ENCODE measurements at regions not wholly inside any gene's neighbourhood (a gene's known extent, or its start where the extent isn't known, plus 50 kb on each side); places are given as distances from the start of the nearest gene placed in this dataset.

DNA sequence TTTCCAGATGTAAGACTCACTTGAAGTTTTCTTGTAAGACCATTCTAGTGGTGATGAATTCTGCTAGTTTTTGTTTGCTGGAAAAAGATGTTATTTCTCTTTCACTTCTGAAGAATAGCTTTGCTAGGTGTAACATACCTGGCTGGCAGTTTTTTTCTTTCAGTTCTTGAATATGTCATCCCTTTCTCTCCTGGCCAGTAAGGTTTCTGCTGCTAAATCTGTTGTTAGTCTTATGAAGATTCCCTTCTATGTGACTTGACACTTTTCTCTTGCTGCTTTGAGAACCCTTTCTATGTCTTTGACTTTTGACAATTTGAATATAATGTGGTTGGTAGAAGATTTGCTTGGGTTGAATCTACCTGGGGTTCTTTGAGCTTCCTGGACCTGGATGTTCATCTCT lies 314.7 kb upstream of the NOX3 start:
- TF ChIP-seq, protein P1, sequence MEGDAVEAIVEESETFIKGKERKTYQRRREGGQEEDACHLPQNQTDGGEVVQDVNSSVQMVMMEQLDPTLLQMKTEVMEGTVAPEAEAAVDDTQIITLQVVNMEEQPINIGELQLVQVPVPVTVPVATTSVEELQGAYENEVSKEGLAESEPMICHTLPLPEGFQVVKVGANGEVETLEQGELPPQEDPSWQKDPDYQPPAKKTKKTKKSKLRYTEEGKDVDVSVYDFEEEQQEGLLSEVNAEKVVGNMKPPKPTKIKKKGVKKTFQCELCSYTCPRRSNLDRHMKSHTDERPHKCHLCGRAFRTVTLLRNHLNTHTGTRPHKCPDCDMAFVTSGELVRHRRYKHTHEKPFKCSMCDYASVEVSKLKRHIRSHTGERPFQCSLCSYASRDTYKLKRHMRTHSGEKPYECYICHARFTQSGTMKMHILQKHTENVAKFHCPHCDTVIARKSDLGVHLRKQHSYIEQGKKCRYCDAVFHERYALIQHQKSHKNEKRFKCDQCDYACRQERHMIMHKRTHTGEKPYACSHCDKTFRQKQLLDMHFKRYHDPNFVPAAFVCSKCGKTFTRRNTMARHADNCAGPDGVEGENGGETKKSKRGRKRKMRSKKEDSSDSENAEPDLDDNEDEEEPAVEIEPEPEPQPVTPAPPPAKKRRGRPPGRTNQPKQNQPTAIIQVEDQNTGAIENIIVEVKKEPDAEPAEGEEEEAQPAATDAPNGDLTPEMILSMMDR (IDR thresholded peaks at IDR 0.05; ENCODE audit: insufficient read depth, low read length), result no peak
- TF ChIP-seq SPI1 (IDR thresholded peaks at IDR 0.05; ENCODE audit: borderline replicate concordance, low read depth) (no peak), GABPA (IDR thresholded peaks at IDR 0.05; ENCODE audit: low read depth) (no peak), POLR2AphosphoS5 (IDR thresholded peaks at IDR 0.05; ENCODE audit: low read depth) (no peak)
- TF ChIP-seq, protein P2, sequence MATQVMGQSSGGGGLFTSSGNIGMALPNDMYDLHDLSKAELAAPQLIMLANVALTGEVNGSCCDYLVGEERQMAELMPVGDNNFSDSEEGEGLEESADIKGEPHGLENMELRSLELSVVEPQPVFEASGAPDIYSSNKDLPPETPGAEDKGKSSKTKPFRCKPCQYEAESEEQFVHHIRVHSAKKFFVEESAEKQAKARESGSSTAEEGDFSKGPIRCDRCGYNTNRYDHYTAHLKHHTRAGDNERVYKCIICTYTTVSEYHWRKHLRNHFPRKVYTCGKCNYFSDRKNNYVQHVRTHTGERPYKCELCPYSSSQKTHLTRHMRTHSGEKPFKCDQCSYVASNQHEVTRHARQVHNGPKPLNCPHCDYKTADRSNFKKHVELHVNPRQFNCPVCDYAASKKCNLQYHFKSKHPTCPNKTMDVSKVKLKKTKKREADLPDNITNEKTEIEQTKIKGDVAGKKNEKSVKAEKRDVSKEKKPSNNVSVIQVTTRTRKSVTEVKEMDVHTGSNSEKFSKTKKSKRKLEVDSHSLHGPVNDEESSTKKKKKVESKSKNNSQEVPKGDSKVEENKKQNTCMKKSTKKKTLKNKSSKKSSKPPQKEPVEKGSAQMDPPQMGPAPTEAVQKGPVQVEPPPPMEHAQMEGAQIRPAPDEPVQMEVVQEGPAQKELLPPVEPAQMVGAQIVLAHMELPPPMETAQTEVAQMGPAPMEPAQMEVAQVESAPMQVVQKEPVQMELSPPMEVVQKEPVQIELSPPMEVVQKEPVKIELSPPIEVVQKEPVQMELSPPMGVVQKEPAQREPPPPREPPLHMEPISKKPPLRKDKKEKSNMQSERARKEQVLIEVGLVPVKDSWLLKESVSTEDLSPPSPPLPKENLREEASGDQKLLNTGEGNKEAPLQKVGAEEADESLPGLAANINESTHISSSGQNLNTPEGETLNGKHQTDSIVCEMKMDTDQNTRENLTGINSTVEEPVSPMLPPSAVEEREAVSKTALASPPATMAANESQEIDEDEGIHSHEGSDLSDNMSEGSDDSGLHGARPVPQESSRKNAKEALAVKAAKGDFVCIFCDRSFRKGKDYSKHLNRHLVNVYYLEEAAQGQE (IDR thresholded peaks at IDR 0.05; ENCODE audit: insufficient replicate concordance, low read depth), result no peak
